M059J (cell line): ENCODE measurements at regions not wholly inside any gene's neighbourhood (a gene's known extent, or its start where the extent isn't known, plus 50 kb on each side); places are given as distances from the start of the nearest gene placed in this dataset.
"Not testable (repeated sequence)": the region's sequence is repeated elsewhere in the genome, so short reads cannot be mapped to it uniquely, and the experiment has no call there.

Experiments used
- DNase-seq: peaks from one replicate; pipeline ENCODE4 v3.0.0-alpha.2; 2012; ENCODE audit warnings: low read depth

DNA sequence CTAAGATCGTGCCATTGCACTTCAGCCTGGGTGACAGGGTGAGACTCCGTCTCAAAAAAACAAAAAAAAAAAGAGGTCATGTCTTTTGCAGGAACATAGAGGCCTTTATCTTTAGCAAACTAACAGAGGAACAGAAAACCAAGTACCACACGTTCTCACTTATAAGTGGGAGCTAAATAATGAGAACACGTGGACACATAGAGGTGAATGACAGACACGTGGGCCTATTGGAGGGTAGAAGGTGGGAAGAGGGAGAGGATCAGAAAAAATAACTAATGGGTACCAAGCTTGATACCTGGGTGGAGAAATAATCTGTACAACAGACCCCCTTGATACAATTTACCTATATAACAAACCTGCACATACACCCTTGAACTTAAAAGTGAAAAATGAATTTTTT is 401.4 kb upstream of the NAALADL2 start:
- DNase-seq, result no peak

GRCh38 chr3:174460831-174461230 is 398.3 kb upstream of the NAALADL2 start:
- DNase-seq, result no peak

DNA sequence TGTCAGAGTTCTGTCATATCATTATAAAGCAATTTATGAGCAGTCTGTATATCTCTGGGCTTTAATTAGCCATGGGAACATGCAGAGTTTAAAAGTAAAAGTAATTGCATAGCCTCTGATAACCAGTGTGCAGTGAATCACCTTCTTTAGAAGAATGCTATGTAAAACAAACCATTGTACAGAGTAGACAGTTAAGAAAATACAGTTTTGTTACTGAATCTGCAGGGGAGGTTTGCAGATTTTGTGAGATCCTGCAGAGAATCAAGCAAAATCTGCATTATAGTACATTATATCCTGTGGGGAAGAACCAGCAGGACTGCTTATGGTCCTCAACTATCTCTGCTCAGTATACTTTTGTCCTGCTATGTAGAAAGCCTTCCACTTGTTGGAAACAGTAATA is 396.2 kb upstream of the NAALADL2 start:
- no peak for DNase-seq

- no peak for DNase-seq
Measured at GRCh38 chr3:174465177-174465576, 394.0 kb upstream of the NAALADL2 start.

DNA sequence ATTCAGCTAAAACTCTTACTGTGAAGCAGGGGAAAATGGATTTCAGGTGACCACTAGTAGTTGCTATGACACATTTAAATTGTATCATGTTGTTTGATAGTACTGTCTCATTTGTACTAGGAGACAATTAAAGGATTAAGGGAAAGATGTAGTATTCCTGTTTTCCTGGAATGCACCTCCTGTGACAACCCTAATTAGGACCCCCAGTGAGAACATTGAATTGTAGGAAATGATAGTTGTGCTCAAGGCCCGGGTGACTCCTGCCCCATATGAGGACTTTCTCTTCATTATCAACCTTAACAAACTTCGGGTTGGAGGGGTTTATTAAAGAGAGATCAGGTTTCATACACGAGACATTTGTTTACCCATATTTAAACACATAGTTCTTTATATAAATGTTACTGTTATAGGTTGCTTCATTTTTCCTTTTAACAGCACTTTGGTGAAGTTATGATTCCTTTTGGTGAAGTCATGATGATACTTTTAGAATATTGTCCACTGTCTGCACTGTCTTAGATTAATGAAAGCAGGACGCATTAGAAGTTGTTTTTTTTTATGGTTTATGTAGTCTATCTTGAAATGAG is 392.6 kb upstream of the NAALADL2 start:
- DNase-seq, result no peak

DNA sequence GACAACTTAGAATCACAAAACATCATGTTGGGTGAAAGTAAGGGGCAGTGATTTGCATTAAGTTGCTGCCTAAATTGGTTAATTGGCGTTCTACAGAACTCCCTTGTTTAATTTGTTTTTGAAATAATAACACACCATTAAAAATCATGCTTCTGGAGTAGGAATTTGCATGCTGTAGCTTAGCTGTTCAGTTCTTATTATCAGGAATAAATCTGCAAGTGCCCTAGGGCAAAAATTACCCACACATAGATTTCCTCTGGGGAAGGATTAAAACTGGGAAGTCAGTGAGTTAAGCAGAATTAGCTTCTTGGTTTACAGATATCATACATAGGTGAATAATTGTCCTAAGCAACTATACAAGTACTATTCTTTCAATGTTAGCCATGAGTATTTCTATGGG is 381.6 kb upstream of the NAALADL2 start:
- peak; percentile 48 for DNase-seq

DNA sequence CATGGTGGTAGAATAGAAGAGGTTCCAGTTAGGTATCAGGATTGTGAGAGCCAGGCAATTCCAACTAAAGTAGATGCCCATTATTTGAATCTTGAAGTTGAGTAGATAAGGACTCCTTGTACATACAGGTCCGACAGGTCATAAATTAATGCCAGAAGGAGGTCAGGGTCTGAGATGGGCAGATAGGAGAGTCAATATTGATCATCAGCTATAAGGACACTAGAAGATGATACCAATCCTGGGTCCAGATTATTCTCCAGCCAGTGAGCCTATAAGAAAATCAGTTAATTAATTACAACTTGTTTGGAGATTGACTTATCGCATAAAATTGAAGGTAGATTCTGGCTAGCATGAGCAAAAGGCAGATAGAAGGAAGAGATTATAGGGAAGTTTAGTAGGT is 378.4 kb upstream of the NAALADL2 start:
- no peak for DNase-seq

GRCh38 chr3:174482541-174482940 is 376.6 kb upstream of the NAALADL2 start:
- DNase-seq, result no peak

- DNase-seq, result no peak
Measured at GRCh38 chr3:174483254-174483653, 375.9 kb upstream of the NAALADL2 start.

DNA sequence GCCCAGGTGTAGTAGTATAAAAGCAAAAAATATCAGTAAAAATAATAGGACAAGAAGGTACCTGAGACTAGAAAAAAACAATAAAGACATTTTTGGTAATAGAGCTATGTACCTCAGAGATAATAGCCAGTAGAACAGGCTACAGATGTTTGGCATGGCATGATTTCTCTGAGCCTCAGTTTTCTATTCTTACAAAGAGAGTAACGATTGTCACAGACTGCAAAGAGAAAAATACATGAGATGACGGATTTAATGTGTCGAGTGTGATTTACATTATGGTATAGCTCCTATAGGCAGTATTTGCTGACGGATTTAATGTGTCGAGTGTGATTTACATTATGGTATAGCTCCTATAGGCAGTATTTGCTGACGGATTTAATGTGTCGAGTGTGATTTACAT is 375.3 kb upstream of the NAALADL2 start:
- DNase-seq, result not testable (repeated sequence)

DNA sequence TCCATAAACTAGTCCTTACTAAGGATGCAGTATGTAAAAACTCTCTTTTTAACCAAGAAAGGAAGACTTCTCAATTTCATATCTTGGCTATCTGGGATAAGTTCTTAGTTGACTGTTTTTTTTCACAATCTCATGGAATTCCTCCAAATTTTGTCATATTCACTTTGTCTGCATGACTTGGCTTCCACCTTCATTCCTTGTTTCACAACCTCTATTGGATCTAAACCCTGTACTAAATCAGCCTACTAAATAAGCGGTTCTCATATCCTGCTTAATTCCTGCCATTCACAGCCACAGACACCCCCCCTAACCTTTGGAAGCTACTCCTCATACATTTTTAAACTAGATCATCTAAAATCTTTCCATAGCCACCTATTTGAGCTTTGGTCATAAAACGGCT is 370.6 kb upstream of the NAALADL2 start:
- no peak for DNase-seq

- DNase-seq, result no peak
Measured at GRCh38 chr3:174495311-174495710, 363.8 kb upstream of the NAALADL2 start.

- DNase-seq, result no peak
Measured at GRCh38 chr3:174495928-174496327, 363.2 kb upstream of the NAALADL2 start.

DNA sequence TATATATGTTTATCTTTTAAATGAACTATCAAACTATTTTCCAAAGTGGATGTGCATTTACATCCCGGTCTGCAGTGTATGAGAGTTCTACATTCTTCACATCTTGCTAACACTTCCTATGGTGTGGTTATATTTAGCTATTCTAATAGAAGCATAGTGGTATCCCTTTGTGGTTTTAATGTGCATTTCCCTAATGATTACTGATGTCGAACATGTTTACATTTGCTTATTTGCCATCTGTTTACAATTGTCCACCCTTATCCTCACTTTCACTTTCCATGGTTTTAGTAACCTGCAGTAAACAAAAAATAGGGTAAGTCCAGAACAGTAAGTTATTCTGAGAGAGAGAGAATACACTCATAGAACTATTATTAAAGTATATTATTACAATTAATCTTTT is 360.5 kb upstream of the NAALADL2 start:
- no peak for DNase-seq

GRCh38 chr3:174505266-174505665 is 353.9 kb upstream of the NAALADL2 start:
- no peak for DNase-seq

DNA sequence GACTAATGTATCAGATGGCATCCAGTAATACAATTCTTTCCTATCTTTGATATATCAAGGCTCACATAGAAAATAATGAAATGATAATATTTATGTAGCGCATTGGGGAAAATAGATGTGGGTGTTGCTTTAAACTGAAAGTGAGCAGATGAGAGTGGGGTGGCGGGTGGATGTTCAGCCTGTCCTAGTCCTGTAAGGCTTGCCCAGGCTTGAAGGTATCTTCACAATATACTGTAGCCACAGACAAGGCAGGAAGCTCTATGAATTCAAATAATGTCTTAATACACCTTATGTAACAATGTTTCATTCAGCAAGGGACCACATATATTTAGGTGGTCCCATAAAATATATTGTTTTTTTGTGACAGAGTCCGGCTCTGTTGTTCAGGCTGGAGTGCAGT is 334.9 kb upstream of the NAALADL2 start:
- DNase-seq, result no peak

DNA sequence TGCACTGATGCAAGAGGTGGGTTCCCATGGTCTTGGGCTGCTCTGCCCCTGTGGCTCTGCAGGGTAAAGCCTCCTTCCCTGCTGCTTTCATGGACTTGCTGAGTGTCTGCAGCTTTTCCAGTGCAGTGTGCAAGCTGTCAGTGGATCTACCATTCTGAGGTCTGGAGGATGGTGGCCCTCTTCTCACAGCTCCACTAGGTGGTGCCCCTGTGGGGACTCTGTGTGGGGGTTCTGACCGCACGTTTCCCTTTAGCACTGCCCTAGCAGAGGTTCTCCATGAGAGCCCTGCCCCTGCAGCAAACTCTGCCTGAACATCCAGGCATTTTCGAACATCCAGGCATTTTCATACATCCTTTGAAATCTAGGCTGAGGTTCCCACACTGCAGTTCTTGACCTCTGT is 329.8 kb upstream of the NAALADL2 start:
- DNase-seq, result no peak

- no peak for DNase-seq
Measured at GRCh38 chr3:174531262-174531982, 327.7 kb upstream of the NAALADL2 start.

- no peak for DNase-seq
Measured at GRCh38 chr3:174532216-174532615, 326.9 kb upstream of the NAALADL2 start.

- peak; percentile 4 for DNase-seq
Measured at GRCh38 chr3:174532776-174533175, 326.4 kb upstream of the NAALADL2 start.

DNA sequence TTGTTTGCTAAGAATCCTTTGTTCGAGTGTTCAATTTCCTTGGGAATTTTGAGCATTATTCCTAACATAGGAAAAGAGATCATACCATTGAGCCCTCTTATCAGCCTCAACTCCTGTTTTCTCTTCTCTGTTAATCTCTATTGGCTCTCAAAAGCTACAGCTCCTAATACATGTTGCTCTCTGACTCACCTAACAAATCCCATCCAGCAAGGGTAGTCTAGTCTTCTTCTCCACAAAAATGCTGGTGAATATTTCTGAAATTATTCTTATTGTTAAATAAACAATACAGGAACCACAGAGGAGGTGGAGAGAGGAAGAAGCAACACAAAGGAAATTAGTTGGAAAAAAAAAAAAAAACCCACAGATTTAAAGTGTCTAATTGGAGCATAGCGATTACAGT is 325.8 kb upstream of the NAALADL2 start:
- DNase-seq, result peak; percentile 80

- no peak for DNase-seq
Measured at GRCh38 chr3:174536319-174536718, 322.8 kb upstream of the NAALADL2 start.

DNA sequence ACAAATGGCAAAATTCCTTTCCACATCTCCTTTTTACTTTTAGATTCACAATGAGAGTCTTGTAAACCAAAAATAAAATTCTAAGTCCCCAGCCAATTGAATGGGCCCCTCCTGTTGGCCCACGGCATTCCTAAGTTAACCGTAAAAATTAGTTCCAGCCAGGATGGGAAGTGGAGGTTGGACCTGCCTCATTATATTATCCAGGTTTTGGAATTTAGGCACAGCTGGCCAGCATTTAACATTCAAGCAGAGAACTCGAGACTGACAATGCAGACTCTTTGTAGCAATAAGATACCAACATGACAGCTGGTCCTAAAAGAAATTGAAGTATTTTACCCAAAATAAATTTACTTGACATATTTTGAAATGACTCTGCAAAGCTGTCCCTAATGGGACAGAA is 321.0 kb upstream of the NAALADL2 start:
- DNase-seq, result no peak
